Chondrocyte (in vitro differentiated cells): ENCODE measurements at regions not wholly inside any gene's neighbourhood (a gene's known extent, or its start where the extent isn't known, plus 50 kb on each side); places are given as distances from the start of the nearest gene placed in this dataset.

ENCODE experiments used
- DNase-seq: peaks from one replicate; pipeline ENCODE4 v3.0.0; 2021; ENCODE audit warnings: mixed read lengths, low spot score
- H3K27ac Mint-ChIP-seq: one replicate; pipeline ENCODE4 v1.8.0; 2021; ENCODE audit warnings: mild to moderate bottlenecking, moderate library complexity, mixed read lengths; ENCODE audit not compliant: unreplicated experiment
- H3K27me3 Mint-ChIP-seq: 2 replicates; pipeline ENCODE4 v1.8.0; 2021; ENCODE audit warnings: low read depth, mixed read lengths
- H3K36me3 Mint-ChIP-seq: 2 replicates; pipeline ENCODE4 v1.8.0; 2021; ENCODE audit warnings: low read depth, mixed read lengths
- H3K4me1 Mint-ChIP-seq: 2 replicates; pipeline ENCODE4 v1.8.0; 2021; ENCODE audit warnings: low read depth, mild to moderate bottlenecking, mixed read lengths
- H3K4me3 Mint-ChIP-seq: one replicate; pipeline ENCODE4 v1.8.0; 2021; ENCODE audit warnings: mild to moderate bottlenecking, moderate library complexity, mixed read lengths; ENCODE audit not compliant: unreplicated experiment
- H3K9me3 Mint-ChIP-seq: 2 replicates; pipeline ENCODE4 v1.8.0; 2021; ENCODE audit warnings: low read depth, mixed read lengths
- TF ChIP-seq, protein P1 (sequence below): fragments of 200-600 bp; sonication (generic); IDR thresholded peaks from 2 replicates; pipeline ENCODE4 v1.5.0; 2021; ENCODE audit warnings: antibody characterized with exemption, mild to moderate bottlenecking, moderate library complexity

DNA sequence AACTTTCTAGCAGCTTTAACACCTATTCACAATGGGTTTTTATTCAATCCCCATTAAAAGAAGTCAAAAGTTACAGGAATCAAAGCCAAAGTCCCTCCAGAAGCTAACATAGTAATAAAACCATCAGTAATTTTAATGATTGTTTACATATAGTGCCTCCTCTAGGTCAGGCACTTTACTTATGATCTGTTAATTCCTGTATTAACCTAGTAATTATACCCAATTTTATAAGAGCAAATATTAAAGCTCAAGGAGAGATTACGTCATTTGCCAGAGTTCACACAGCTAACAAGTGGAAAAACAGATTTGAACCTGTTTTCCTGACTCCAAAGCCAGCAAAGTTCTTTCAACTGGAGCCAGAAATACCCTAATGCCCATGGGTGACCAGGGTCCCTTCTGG is 112.9 kb upstream of the F3 start:
- H3K36me3 Mint-ChIP-seq: no peaks in the 10 kb centered on the region
- DNase-seq: no peak
- H3K4me3 Mint-ChIP-seq: no peak overlapping the region
- H3K27ac Mint-ChIP-seq: no peak overlapping the region
- no peaks in the 10 kb centered on the region for H3K27me3 Mint-ChIP-seq
- TF ChIP-seq, protein P1, sequence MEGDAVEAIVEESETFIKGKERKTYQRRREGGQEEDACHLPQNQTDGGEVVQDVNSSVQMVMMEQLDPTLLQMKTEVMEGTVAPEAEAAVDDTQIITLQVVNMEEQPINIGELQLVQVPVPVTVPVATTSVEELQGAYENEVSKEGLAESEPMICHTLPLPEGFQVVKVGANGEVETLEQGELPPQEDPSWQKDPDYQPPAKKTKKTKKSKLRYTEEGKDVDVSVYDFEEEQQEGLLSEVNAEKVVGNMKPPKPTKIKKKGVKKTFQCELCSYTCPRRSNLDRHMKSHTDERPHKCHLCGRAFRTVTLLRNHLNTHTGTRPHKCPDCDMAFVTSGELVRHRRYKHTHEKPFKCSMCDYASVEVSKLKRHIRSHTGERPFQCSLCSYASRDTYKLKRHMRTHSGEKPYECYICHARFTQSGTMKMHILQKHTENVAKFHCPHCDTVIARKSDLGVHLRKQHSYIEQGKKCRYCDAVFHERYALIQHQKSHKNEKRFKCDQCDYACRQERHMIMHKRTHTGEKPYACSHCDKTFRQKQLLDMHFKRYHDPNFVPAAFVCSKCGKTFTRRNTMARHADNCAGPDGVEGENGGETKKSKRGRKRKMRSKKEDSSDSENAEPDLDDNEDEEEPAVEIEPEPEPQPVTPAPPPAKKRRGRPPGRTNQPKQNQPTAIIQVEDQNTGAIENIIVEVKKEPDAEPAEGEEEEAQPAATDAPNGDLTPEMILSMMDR: no peak
- H3K4me1 Mint-ChIP-seq: peaks cover 11% of the 10 kb centered on the region
- H3K9me3 Mint-ChIP-seq: no peaks in the 10 kb centered on the region

GRCh38 chr1:94654031-94654430 is 112.5 kb upstream of the F3 start:
- Mint-ChIP-seq H3K27me3 (no peaks in the 10 kb centered on the region), H3K4me3 (no peak overlapping the region), H3K27ac (no peak overlapping the region), H3K4me1 (peaks cover 11% of the 10 kb centered on the region), H3K36me3 (no peaks in the 10 kb centered on the region), H3K9me3 (no peaks in the 10 kb centered on the region)
- TF ChIP-seq, protein P1: no peak
- no peak for DNase-seq

GRCh38 chr1:94653454-94653853 is 111.9 kb upstream of the F3 start:
- Mint-ChIP-seq H3K27ac (no peak overlapping the region), H3K36me3 (no peaks in the 10 kb centered on the region), H3K4me3 (no peak overlapping the region), H3K9me3 (no peaks in the 10 kb centered on the region), H3K27me3 (no peaks in the 10 kb centered on the region), H3K4me1 (peaks cover 15% of the 10 kb centered on the region)
- DNase-seq: no peak
- TF ChIP-seq, protein P1: no peak

GRCh38 chr1:94651076-94651475 is 109.5 kb upstream of the F3 start:
- no peak overlapping the region for H3K27ac Mint-ChIP-seq
- H3K4me1 Mint-ChIP-seq: peaks cover 37% of the 10 kb centered on the region
- no peaks in the 10 kb centered on the region for H3K27me3 Mint-ChIP-seq
- H3K4me3 Mint-ChIP-seq: no peak overlapping the region
- H3K36me3 Mint-ChIP-seq: no peaks in the 10 kb centered on the region
- H3K9me3 Mint-ChIP-seq: peaks cover 3% of the 10 kb centered on the region
- no peak for DNase-seq
- TF ChIP-seq, protein P1: no peak

- Mint-ChIP-seq H3K9me3 (peaks cover 3% of the 10 kb centered on the region), H3K36me3 (no peaks in the 10 kb centered on the region), H3K4me1 (peaks cover 42% of the 10 kb centered on the region), H3K27ac (no peak overlapping the region), H3K27me3 (no peaks in the 10 kb centered on the region), H3K4me3 (no peak overlapping the region)
- TF ChIP-seq, protein P1: no peak
- DNase-seq: no peak
Measured at GRCh38 chr1:94650301-94650700, 108.7 kb upstream of the F3 start.
